HG03066 (cell line): ENCODE measurements at regions not wholly inside any gene's neighbourhood (a gene's known extent, or its start where the extent isn't known, plus 50 kb on each side); places are given as distances from the start of the nearest gene placed in this dataset.

Experiments
- ATAC-seq: cut with Tn5 transposase; IDR thresholded peaks from one replicate; pipeline ENCODE4 v1.9.1; 2021; ENCODE audit warnings: low read depth; ENCODE audit not compliant: unreplicated experiment

GRCh38 chr7:20932785-20933527, 146.3 kb upstream of the SP8 start:
- no peak for ATAC-seq

- ATAC-seq, result no peak
Measured at GRCh38 chr7:20945451-20945850, 158.8 kb upstream of the SP8 start.

- no peak for ATAC-seq
Measured at GRCh38 chr7:20952916-20953315, 166.2 kb upstream of the SP8 start.

- no peak for ATAC-seq
Measured at GRCh38 chr7:20954711-20955619, 168.3 kb upstream of the SP8 start.

GRCh38 chr7:20958572-20958971, 171.9 kb upstream of the SP8 start:
- ATAC-seq, result no peak

- no peak for ATAC-seq
Measured at GRCh38 chr7:20959281-20959680, 172.6 kb upstream of the SP8 start.

GRCh38 chr7:20963556-20964280, 177.0 kb upstream of the SP8 start:
- no peak for ATAC-seq

- ATAC-seq, result no peak
Measured at GRCh38 chr7:20964281-20964918, 177.7 kb upstream of the SP8 start.

GRCh38 chr7:20971219-20971618, 184.5 kb upstream of the SP8 start:
- ATAC-seq, result no peak

GRCh38 chr7:20980232-20980631, 193.5 kb upstream of the SP8 start:
- ATAC-seq, result no peak

- no peak for ATAC-seq
Measured at GRCh38 chr7:20980668-20981264, 194.1 kb upstream of the SP8 start.

GRCh38 chr7:20988340-20988739, 201.7 kb upstream of the SP8 start:
- ATAC-seq, result no peak

GRCh38 chr7:20991544-20991943, 204.9 kb upstream of the SP8 start:
- no peak for ATAC-seq

GRCh38 chr7:20993693-20994092, 207.0 kb upstream of the SP8 start:
- ATAC-seq, result no peak

- no peak for ATAC-seq
Measured at GRCh38 chr7:20998309-20998708, 211.6 kb upstream of the SP8 start.

- no peak for ATAC-seq
Measured at GRCh38 chr7:21011153-21011552, 224.5 kb upstream of the SP8 start.

- ATAC-seq, result no peak
Measured at GRCh38 chr7:21013765-21014539, 227.3 kb upstream of the SP8 start.

- no peak for ATAC-seq
Measured at GRCh38 chr7:21020667-21021066, 234.0 kb upstream of the SP8 start.

- ATAC-seq, result no peak
Measured at GRCh38 chr7:21023841-21024484, 237.3 kb upstream of the SP8 start.
